HG03558 (cell line): ENCODE measurements at regions not wholly inside any gene's neighbourhood (a gene's known extent, or its start where the extent isn't known, plus 50 kb on each side); places are given as distances from the start of the nearest gene placed in this dataset.
"Not testable (repeated sequence)": the region's sequence is repeated elsewhere in the genome, so short reads cannot be mapped to it uniquely, and the experiment has no call there.

Experiments
- ATAC-seq: cut with Tn5 transposase; IDR thresholded peaks from one replicate; pipeline ENCODE4 v1.9.1; 2021; ENCODE audit warnings: moderate number of reproducible peaks; ENCODE audit not compliant: unreplicated experiment; ENCODE audit errors: extremely low read depth

- ATAC-seq = no peak
Observed at GRCh38 chr1:190808035-190808434, 330.4 kb upstream of the BRINP3 start.

- ATAC-seq = no peak
Observed at GRCh38 chr1:190809312-190809711, 331.6 kb upstream of the BRINP3 start.

- no peak for ATAC-seq
Observed at GRCh38 chr1:190812996-190813395, 335.3 kb upstream of the BRINP3 start.

- ATAC-seq = no peak
Observed at GRCh38 chr1:190832511-190832910, 354.8 kb upstream of the BRINP3 start.

GRCh38 chr1:190835658-190836057, 358.0 kb upstream of the BRINP3 start:
- no peak for ATAC-seq

- not testable (repeated sequence) for ATAC-seq
Observed at GRCh38 chr1:190837200-190837599, 359.5 kb upstream of the BRINP3 start.

- ATAC-seq = no peak
Observed at GRCh38 chr1:190837888-190838287, 360.2 kb upstream of the BRINP3 start.

GRCh38 chr1:190847166-190847565, 369.5 kb upstream of the BRINP3 start:
- no peak for ATAC-seq

- ATAC-seq = no peak
Observed at GRCh38 chr1:190849346-190849745, 371.7 kb upstream of the BRINP3 start.

GRCh38 chr1:190852611-190853010, 374.9 kb upstream of the BRINP3 start:
- no peak for ATAC-seq

GRCh38 chr1:190858140-190858539, 380.5 kb upstream of the BRINP3 start:
- ATAC-seq = no peak

- no peak for ATAC-seq
Observed at GRCh38 chr1:190864013-190864641, 386.5 kb upstream of the BRINP3 start.

GRCh38 chr1:190880352-190880751, 402.7 kb upstream of the BRINP3 start:
- no peak for ATAC-seq

- ATAC-seq = no peak
Observed at GRCh38 chr1:190881064-190881463, 403.4 kb upstream of the BRINP3 start.

- ATAC-seq = no peak
Observed at GRCh38 chr1:190897233-190897632, 419.6 kb upstream of the BRINP3 start.

GRCh38 chr1:190904091-190904695, 426.5 kb upstream of the BRINP3 start:
- no peak for ATAC-seq

- no peak for ATAC-seq
Observed at GRCh38 chr1:190906206-190906725, 428.6 kb upstream of the BRINP3 start.

GRCh38 chr1:190908246-190908645, 430.6 kb upstream of the BRINP3 start:
- no peak for ATAC-seq

- no peak for ATAC-seq
Observed at GRCh38 chr1:190908691-190909090, 431.0 kb upstream of the BRINP3 start.

GRCh38 chr1:190935925-190936324, 458.3 kb upstream of the BRINP3 start:
- ATAC-seq = no peak

- ATAC-seq = no peak
Observed at GRCh38 chr1:190936337-190936736, 458.7 kb upstream of the BRINP3 start.

GRCh38 chr1:190940951-190941350, 463.3 kb upstream of the BRINP3 start:
- ATAC-seq = no peak
